MV-4-11 (cell line): ENCODE measurements at regions not wholly inside any gene's neighbourhood (a gene's known extent, or its start where the extent isn't known, plus 50 kb on each side); places are given as distances from the start of the nearest gene placed in this dataset.
"Not testable (repeated sequence)": the region's sequence is repeated elsewhere in the genome, so short reads cannot be mapped to it uniquely, and the experiment has no call there.

ENCODE experiments used
- DNase-seq: peaks from one replicate; lab custom pipeline; 2025; lab: John Stamatoyannopoulos, UW

DNA sequence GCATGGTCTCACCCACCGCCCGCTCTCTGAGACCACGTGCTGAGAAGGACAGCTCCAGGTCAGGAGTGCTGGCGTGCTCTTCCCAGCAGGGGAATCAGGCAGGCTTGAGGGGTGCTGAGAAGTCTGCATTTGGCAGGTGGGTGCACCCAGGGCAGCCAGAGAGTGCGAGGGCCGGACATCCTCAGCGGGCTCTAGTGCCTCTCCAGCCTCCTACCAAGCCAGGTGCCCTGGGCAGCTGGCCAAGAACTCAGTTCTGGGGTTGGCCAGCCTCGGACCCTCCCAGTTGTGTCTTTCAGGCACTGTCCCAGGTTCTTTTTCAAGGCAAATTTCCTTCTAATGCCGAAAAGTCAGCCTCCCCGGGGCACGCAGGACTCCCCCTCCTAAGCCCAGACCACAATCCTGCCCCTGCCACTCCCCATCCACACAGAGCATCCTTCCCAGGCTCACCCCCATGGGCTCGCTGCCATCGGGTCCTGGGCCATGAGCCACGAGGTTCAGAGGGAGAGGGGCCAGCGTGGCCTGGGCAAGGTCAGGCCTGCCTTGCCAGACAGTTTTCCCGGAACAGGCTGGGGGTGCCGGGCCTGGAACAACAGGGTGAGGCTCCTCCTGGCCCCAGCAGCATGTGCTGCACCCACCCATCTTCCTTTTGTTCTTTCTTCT, 52.2 kb upstream of the GPC1 start:
- DNase-seq = no peak

DNA sequence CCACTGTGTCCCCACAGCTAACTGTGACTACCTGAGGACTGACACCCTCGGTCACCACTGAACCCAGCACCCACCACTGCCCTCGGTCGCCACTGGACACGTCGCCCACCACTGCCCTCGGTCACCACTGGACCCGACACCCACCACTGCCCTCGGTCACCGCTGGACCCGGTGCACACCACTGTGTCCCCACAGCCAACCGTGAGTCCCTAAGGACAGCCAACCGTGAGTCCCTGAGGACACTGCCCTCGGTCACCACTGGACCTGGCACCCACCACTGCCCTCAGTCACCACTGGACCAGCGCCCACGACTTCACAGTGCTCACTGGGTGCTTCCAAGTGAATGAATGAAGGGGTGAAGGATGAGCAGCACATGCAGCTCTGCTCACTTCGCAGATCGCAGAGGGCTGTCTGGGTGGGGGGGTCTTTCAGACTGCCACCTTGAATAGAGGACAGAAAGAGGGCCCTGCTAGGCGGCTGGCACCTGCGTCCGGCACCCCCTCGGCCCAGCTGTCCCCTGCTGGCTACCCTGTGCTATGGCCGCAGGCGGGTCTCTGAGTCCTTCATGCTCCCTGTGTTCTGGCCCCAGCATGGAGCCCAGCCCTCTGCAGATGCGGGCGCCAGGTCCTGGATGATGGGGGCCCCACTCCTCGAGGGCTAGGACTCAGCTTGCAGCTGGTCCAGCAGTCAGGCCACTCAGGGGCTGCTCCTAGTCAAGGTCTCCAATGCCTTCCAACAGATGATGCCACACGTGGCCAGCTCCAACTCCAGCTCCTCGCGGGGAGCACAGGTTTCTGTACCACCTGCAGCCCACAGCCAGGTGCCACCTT, 51.4 kb upstream of the GPC1 start:
- no peak for DNase-seq

DNA sequence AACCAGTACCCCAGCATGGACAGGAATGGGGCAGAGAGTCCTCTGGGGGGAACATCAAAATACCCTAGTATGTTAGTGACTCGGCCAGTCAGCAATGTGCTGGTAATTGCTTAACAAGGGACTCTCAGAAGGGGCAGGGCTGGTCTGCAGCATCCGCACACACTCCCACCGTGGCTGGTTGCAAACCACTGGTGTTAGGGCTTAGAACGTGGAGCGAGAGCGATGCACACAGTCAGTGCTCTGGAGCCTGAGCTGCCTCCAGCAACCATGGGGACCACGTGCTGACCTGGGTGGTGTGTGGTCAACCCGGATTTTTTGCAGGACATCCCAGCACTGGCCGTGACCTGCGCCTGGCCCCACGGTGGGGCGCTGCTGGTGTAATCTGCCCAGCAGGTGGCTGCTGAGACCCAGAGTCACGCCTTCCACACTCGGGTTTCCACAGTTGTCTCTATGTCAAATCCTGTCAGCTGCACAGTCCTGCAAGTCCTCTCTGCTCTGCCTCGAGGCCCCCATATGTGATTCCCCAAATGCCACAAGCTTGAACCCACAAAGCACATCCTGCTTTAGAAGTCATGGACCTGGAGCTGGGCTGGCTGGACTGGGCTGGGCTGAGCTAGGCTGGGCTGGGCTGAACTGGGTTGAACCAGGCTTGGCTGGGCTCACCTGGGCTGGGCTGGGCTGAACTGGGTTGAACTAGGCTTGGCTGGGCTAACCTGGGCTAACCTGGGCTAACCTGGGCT, 50.6 kb upstream of the GPC1 start:
- DNase-seq = no peak

DNA sequence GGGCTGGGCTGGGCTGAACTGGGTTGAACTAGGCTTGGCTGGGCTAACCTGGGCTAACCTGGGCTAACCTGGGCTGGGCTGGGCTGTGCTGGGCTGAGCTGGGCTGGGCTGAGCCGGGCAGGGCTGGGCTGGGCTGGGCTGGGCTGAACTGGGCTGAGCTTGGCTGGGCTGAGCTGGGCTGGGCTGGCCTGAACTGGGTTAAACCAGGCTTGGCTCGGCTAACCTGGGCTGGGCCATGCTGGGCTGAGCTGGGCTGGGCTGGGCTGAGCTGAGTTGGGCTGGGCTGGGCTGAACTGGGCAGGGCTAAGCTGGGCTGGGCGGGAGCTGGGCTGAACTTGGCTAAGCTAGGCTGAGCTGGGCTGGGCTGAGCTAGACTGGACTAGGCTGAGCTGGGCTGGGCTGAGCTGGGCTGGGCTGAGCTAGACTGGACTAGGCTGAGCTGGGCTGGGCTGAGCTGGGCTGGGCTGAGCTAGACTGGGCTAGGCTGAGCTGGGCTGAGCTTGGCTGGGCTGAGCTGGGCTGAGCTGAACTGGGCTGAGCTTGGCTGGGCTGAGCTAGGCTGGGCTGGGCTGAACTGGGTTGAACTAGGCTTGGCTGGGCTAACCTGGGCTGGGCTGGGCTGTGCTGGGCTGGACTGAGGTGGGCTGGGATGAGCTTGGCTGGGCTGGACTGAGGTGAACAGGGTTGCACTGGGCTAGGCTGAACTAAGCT, 49.9 kb upstream of the GPC1 start:
- DNase-seq = not testable (repeated sequence)
